DOHH2 (cell line): ENCODE measurements at regions not wholly inside any gene's neighbourhood (a gene's known extent, or its start where the extent isn't known, plus 50 kb on each side); places are given as distances from the start of the nearest gene placed in this dataset.

ENCODE experiments used
- CTCF ChIP-seq: fragments of 200-600 bp; sonication (generic); IDR thresholded peaks from one replicate; pipeline ENCODE4 v1.5.1; 2014; ENCODE audit warnings: antibody characterized with exemption, mild to moderate bottlenecking, low read depth, low read length; ENCODE audit not compliant: poor library complexity, severe bottlenecking
- EZH2phosphoT487 ChIP-seq: fragments of 200-600 bp; sonication (generic); IDR thresholded peaks from 2 replicates; pipeline ENCODE4 v1.6.1; 2017; ENCODE audit warnings: borderline replicate concordance, mild to moderate bottlenecking, antibody characterized with exemption, low read length, moderate library complexity, mixed read lengths

- TF ChIP-seq CTCF (no peak), EZH2phosphoT487 (no peak)
These were observed 180.6 kb downstream of the IRS1 start for GRCh38 chr2:226618875-226619605.
